Hepatocyte (in vitro differentiated cells): ENCODE measurements at regions not wholly inside any gene's neighbourhood (a gene's known extent, or its start where the extent isn't known, plus 50 kb on each side); places are given as distances from the start of the nearest gene placed in this dataset.

ENCODE experiments used
- DNase-seq: peaks from one replicate; pipeline ENCODE4 v3.0.0-alpha.2; 2016; ENCODE audit warnings: low spot score
- H2AFZ ChIP-seq: fragments of 200-600 bp; sonication (generic); 2 replicates; pipeline ENCODE4 v1.6.0; 2016; ENCODE audit warnings: antibody characterized with exemption, mild to moderate bottlenecking
- H3K27ac ChIP-seq: fragments of 200-600 bp; sonication (generic); 2 replicates; pipeline ENCODE4 v1.5.1; 2016; ENCODE audit warnings: mild to moderate bottlenecking
- H3K27me3 ChIP-seq: fragments of 200-600 bp; sonication (generic); 2 replicates; pipeline ENCODE4 v1.6.1; 2016
- H3K36me3 ChIP-seq: fragments of 200-600 bp; sonication (generic); replicated peaks from 2 replicates; pipeline ENCODE4 v1.5.1; 2016; ENCODE audit warnings: low read depth; ENCODE audit not compliant: insufficient read depth
- H3K4me1 ChIP-seq: fragments of 200-600 bp; sonication (generic); 2 replicates; pipeline ENCODE4 v1.5.1; 2016; ENCODE audit warnings: mild to moderate bottlenecking, moderate library complexity; ENCODE audit not compliant: insufficient read depth
- H3K4me2 ChIP-seq: fragments of 200-600 bp; sonication (generic); 2 replicates; pipeline ENCODE4 v1.6.0; 2016
- H3K4me3 ChIP-seq: fragments of 200-600 bp; sonication (generic); 2 replicates; pipeline ENCODE4 v1.5.1; 2016; ENCODE audit warnings: mild to moderate bottlenecking
- H3K79me2 ChIP-seq: fragments of 200-600 bp; sonication (generic); 2 replicates; pipeline ENCODE4 v1.6.0; 2017; ENCODE audit warnings: mild to moderate bottlenecking
- H3K9me2 ChIP-seq: fragments of 200-600 bp; sonication (generic); replicated peaks from 2 replicates; pipeline ENCODE4 v1.6.0; 2017; ENCODE audit warnings: mild to moderate bottlenecking; ENCODE audit not compliant: insufficient read depth
- H3K9me3 ChIP-seq: fragments of 200-600 bp; sonication (generic); 2 replicates; pipeline ENCODE4 v1.5.1; 2016; ENCODE audit warnings: low read depth, mild to moderate bottlenecking
- H4K20me1 ChIP-seq: fragments of 200-600 bp; sonication (generic); 2 replicates; pipeline ENCODE4 v1.6.0; 2016; ENCODE audit warnings: mild to moderate bottlenecking; ENCODE audit not compliant: insufficient read depth, poor library complexity, severe bottlenecking
- CTCF ChIP-seq: fragments of 200-600 bp; sonication (generic); IDR thresholded peaks from 2 replicates; pipeline ENCODE4 v1.5.1; 2016; ENCODE audit warnings: antibody characterized with exemption, mild to moderate bottlenecking; ENCODE audit not compliant: poor library complexity
- EZH2 ChIP-seq: fragments of 200-600 bp; sonication (generic); IDR thresholded peaks from 2 replicates; pipeline ENCODE4 v1.6.1; 2016; ENCODE audit warnings: antibody characterized with exemption, mild to moderate bottlenecking, borderline replicate concordance
- EZH2phosphoT487 ChIP-seq: fragments of 200-600 bp; sonication (generic); IDR thresholded peaks from one replicate; pipeline ENCODE4 v1.6.1; 2018; ENCODE audit warnings: antibody characterized with exemption, mild to moderate bottlenecking, low read depth, moderate library complexity; ENCODE audit not compliant: unreplicated experiment, severe bottlenecking
- WGBS: methylation state at CpG from one replicate; pipeline ENCODE4 v1.1.6; 2016; ENCODE audit warnings: low lambda C conversion rate; ENCODE audit errors: missing lambda C conversion rate; 5-methylcytosine and 5-hydroxymethylcytosine counted together

GRCh38 chr18:41371156-41372045, 583.6 kb upstream of the PIK3C3 start:
- no peak overlapping the region for H3K27ac ChIP-seq
- no peak overlapping the region for H3K4me2 ChIP-seq
- H3K36me3 ChIP-seq: no peaks in the 10 kb centered on the region
- H3K79me2 ChIP-seq: no peaks in the 10 kb centered on the region
- 68% methylated on average over 5 of the region's 5 CpGs for WGBS
- H2AFZ ChIP-seq: peak overlapping the region; percentile 14
- TF ChIP-seq EZH2phosphoT487: no peak
- TF ChIP-seq EZH2: no peak
- TF ChIP-seq CTCF: no peak
- H3K4me3 ChIP-seq: no peak overlapping the region
- H3K9me2 ChIP-seq: no peaks in the 10 kb centered on the region
- no peaks in the 10 kb centered on the region for H3K9me3 ChIP-seq
- no peaks in the 10 kb centered on the region for H3K4me1 ChIP-seq
- peak; percentile 17 for DNase-seq
- no peaks in the 10 kb centered on the region for H3K27me3 ChIP-seq
- no peaks in the 10 kb centered on the region for H4K20me1 ChIP-seq

- no peak overlapping the region for H3K4me2 ChIP-seq
- H3K27ac ChIP-seq: no peak overlapping the region
- H3K4me3 ChIP-seq: no peak overlapping the region
- no peaks in the 10 kb centered on the region for H3K79me2 ChIP-seq
- no peaks in the 10 kb centered on the region for H3K9me2 ChIP-seq
- no peaks in the 10 kb centered on the region for H3K4me1 ChIP-seq
- H4K20me1 ChIP-seq: no peaks in the 10 kb centered on the region
- H2AFZ ChIP-seq: no peak overlapping the region
- 56% methylated on average over 4 of the region's 4 CpGs for WGBS
- no peaks in the 10 kb centered on the region for H3K9me3 ChIP-seq
- TF ChIP-seq EZH2phosphoT487: no peak
- no peak for TF ChIP-seq EZH2
- TF ChIP-seq CTCF: no peak
- H3K27me3 ChIP-seq: no peaks in the 10 kb centered on the region
- no peaks in the 10 kb centered on the region for H3K36me3 ChIP-seq
- no peak for DNase-seq
Observed at GRCh38 chr18:41370740-41371139, 584.3 kb upstream of the PIK3C3 start.

- H3K9me2 ChIP-seq: no peaks in the 10 kb centered on the region
- H3K9me3 ChIP-seq: peaks cover 3% of the 10 kb centered on the region
- no peaks in the 10 kb centered on the region for H4K20me1 ChIP-seq
- H3K4me2 ChIP-seq: no peak overlapping the region
- no peak overlapping the region for H3K27ac ChIP-seq
- H3K27me3 ChIP-seq: no peaks in the 10 kb centered on the region
- H3K79me2 ChIP-seq: no peaks in the 10 kb centered on the region
- H3K4me3 ChIP-seq: no peak overlapping the region
- TF ChIP-seq CTCF: no peak
- H2AFZ ChIP-seq: no peak overlapping the region
- DNase-seq: no peak
- no peaks in the 10 kb centered on the region for H3K4me1 ChIP-seq
- 94% methylated on average over 2 of the region's 2 CpGs for WGBS
- no peaks in the 10 kb centered on the region for H3K36me3 ChIP-seq
Observed at GRCh38 chr18:41357708-41358107, 597.3 kb upstream of the PIK3C3 start.
